Mesothelial cell of epicardium (in vitro differentiated cells): ENCODE measurements at regions not wholly inside any gene's neighbourhood (a gene's known extent, or its start where the extent isn't known, plus 50 kb on each side); places are given as distances from the start of the nearest gene placed in this dataset.

ENCODE experiments used
- DNase-seq, 2 experiments: peaks; one replicate each; pipeline ENCODE4 v3.0.0; 2021; ENCODE audit warnings: low spot score in 2 of 2; ENCODE audit not compliant: unreplicated experiment in 2 of 2
- H3K27ac Mint-ChIP-seq: 2 replicates; pipeline ENCODE4 v1.8.0; 2021; ENCODE audit warnings: mixed read lengths
- H3K27me3 Mint-ChIP-seq: 2 replicates; pipeline ENCODE4 v1.8.0; 2021; ENCODE audit warnings: low read depth, mixed read lengths
- H3K36me3 Mint-ChIP-seq: 2 replicates; pipeline ENCODE4 v1.8.0; 2021; ENCODE audit warnings: mixed read lengths
- H3K4me1 Mint-ChIP-seq: 2 replicates; pipeline ENCODE4 v1.8.0; 2021; ENCODE audit warnings: mixed read lengths
- H3K4me3 Mint-ChIP-seq: 2 replicates; pipeline ENCODE4 v1.8.0; 2021; ENCODE audit warnings: mild to moderate bottlenecking, moderate library complexity, mixed read lengths
- H3K9me3 Mint-ChIP-seq: 2 replicates; pipeline ENCODE4 v1.8.0; 2021; ENCODE audit warnings: mixed read lengths
- TF ChIP-seq, protein P1 (sequence below): fragments of 200-600 bp; sonication (generic); IDR thresholded peaks from one replicate; pipeline ENCODE4 v1.5.0; 2021; ENCODE audit warnings: antibody characterized with exemption; ENCODE audit not compliant: unreplicated experiment

DNA sequence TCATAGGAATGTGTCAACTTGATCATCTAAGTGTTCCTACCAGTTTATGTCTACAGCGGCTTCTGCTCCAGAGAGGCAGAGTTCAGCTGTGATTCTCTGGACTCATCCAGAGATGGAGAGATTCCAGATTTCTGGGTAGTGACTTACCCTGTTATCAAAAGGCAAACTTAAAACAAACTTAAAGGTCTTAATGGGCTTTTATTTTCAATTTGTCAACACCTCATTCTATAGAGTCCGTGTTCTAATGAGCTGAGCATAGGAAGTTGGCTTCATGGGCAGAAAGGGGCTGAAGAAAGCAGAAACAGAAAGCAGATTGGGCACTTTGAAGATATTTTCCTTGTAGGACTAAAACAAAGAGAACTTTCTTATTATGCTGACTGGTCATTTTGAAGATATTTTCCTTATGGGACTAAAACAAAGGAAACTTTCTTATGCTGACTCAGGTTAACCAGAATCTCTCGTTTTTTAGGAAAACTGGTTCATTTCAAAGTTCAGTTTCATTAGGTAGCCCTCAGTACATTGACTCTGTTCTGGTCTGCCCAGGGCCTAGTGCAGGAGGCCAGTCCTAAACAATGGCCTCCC lies 185.1 kb downstream of the CDH26 start:
- TF ChIP-seq, protein P1, sequence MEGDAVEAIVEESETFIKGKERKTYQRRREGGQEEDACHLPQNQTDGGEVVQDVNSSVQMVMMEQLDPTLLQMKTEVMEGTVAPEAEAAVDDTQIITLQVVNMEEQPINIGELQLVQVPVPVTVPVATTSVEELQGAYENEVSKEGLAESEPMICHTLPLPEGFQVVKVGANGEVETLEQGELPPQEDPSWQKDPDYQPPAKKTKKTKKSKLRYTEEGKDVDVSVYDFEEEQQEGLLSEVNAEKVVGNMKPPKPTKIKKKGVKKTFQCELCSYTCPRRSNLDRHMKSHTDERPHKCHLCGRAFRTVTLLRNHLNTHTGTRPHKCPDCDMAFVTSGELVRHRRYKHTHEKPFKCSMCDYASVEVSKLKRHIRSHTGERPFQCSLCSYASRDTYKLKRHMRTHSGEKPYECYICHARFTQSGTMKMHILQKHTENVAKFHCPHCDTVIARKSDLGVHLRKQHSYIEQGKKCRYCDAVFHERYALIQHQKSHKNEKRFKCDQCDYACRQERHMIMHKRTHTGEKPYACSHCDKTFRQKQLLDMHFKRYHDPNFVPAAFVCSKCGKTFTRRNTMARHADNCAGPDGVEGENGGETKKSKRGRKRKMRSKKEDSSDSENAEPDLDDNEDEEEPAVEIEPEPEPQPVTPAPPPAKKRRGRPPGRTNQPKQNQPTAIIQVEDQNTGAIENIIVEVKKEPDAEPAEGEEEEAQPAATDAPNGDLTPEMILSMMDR = no peak
- Mint-ChIP-seq H3K27me3 (no peaks in the 10 kb centered on the region), H3K4me1 (peaks cover 6% of the 10 kb centered on the region), H3K36me3 (no peaks in the 10 kb centered on the region), H3K27ac (no peak overlapping the region), H3K9me3 (no peaks in the 10 kb centered on the region), H3K4me3 (no peak overlapping the region)
- no peak for DNase-seq

DNA sequence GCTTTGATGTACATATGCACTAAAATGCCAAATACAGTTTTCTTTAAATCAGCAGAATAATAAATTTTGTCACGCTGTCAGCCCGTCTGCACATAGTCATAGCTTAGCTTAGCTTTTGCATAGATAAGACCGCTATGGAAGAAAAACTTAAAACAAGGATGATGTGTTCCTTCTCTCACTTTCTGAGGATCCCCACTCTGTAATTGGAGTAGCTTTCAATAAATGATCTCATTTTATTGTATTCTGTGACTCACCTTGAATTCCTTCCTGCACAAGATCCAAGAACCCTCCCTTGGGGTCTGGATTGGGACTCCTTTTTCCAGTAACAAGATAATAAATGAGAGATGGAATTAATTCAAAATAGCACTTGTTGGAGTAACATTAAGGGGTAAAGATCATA lies 186.2 kb downstream of the CDH26 start:
- no peak overlapping the region for H3K4me3 Mint-ChIP-seq
- TF ChIP-seq, protein P1 = no peak
- no peak for DNase-seq
- no peak overlapping the region for H3K27ac Mint-ChIP-seq
- H3K9me3 Mint-ChIP-seq = no peaks in the 10 kb centered on the region
- no peaks in the 10 kb centered on the region for H3K36me3 Mint-ChIP-seq
- no peaks in the 10 kb centered on the region for H3K27me3 Mint-ChIP-seq
- peaks cover under 1% of the 10 kb centered on the region for H3K4me1 Mint-ChIP-seq

- TF ChIP-seq, protein P1 = no peak
- H3K4me1 Mint-ChIP-seq = no peaks in the 10 kb centered on the region
- no peaks in the 10 kb centered on the region for H3K9me3 Mint-ChIP-seq
- peaks cover 2% of the 10 kb centered on the region for H3K27me3 Mint-ChIP-seq
- no peak overlapping the region for H3K4me3 Mint-ChIP-seq
- H3K27ac Mint-ChIP-seq = no peak overlapping the region
- no peak for DNase-seq
- no peaks in the 10 kb centered on the region for H3K36me3 Mint-ChIP-seq
Measured at GRCh38 chr20:60144974-60145527, 186.8 kb downstream of the CDH26 start.

- Mint-ChIP-seq H3K36me3 (no peaks in the 10 kb centered on the region), H3K27ac (no peak overlapping the region), H3K9me3 (no peaks in the 10 kb centered on the region), H3K4me3 (no peak overlapping the region), H3K27me3 (peaks cover 15% of the 10 kb centered on the region), H3K4me1 (no peaks in the 10 kb centered on the region)
- no peak for DNase-seq
- TF ChIP-seq, protein P1 = no peak
Measured at GRCh38 chr20:60147004-60147403, 188.8 kb downstream of the CDH26 start.

- H3K4me1 Mint-ChIP-seq = no peaks in the 10 kb centered on the region
- peaks cover 23% of the 10 kb centered on the region for H3K27me3 Mint-ChIP-seq
- TF ChIP-seq, protein P1 = no peak
- H3K4me3 Mint-ChIP-seq = no peak overlapping the region
- H3K9me3 Mint-ChIP-seq = no peaks in the 10 kb centered on the region
- H3K36me3 Mint-ChIP-seq = no peaks in the 10 kb centered on the region
- DNase-seq = no peak
- no peak overlapping the region for H3K27ac Mint-ChIP-seq
Measured at GRCh38 chr20:60148885-60149284, 190.7 kb downstream of the CDH26 start.
